SJSA1 (cell line): ENCODE measurements at regions not wholly inside any gene's neighbourhood (a gene's known extent, or its start where the extent isn't known, plus 50 kb on each side); places are given as distances from the start of the nearest gene placed in this dataset.

Source experiments
- DNase-seq, 2 experiments: peaks; one replicate each; pipeline ENCODE4 v3.0.0-alpha.2; 2015 to 2020; ENCODE audit warnings: low spot score in 2 of 2, low read depth in 1 of 2
- H3K27ac ChIP-seq: fragments of 250-450 bp; sonication (Bioruptor Pico); 2 replicates; pipeline ENCODE4 v1.5.1; 2020; ENCODE audit warnings: mild to moderate bottlenecking, moderate library complexity
- H3K27me3 ChIP-seq: fragments of 250-450 bp; sonication (Bioruptor Pico); replicated peaks from 2 replicates; pipeline ENCODE4 v1.5.1; 2020; ENCODE audit warnings: mild to moderate bottlenecking, moderate library complexity
- H3K36me3 ChIP-seq: fragments of 250-450 bp; sonication (Bioruptor Pico); 2 replicates; pipeline ENCODE4 v1.5.1; 2020; ENCODE audit warnings: mild to moderate bottlenecking
- H3K4me1 ChIP-seq: fragments of 250-450 bp; sonication (Bioruptor Pico); replicated peaks from 2 replicates; pipeline ENCODE4 v1.6.1; 2021; ENCODE audit warnings: mild to moderate bottlenecking
- H3K4me3 ChIP-seq: fragments of 250-450 bp; sonication (Bioruptor Pico); 2 replicates; pipeline ENCODE4 v1.5.1; 2020; ENCODE audit warnings: mild to moderate bottlenecking
- H3K9me3 ChIP-seq: fragments of 250-450 bp; sonication (Bioruptor Pico); replicated peaks from 2 replicates; pipeline ENCODE4 v1.5.1; 2020; ENCODE audit warnings: mild to moderate bottlenecking

DNA sequence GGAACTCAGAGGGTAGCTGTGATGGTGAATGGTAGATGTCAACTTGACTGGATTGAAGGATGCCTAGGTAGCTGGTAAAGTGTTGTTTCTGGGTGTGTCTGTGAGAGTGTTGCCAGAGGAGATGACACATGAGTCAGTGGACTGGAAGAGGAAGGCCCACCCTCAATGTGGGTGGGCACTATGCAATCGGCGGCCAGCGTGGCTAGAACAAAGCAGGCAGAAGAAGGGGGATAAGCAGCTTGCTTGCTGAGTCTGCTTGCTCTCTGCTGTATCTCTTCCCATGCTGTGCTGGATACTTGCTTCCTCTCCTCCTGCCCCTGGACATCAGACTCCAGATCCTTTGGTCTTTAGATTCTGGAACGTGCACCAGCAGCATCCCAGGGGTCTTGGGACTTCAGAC lies 128.1 kb downstream of the AIPL1 start:
- Histone ChIP-seq H3K4me1 (no peaks in the 10 kb centered on the region), H3K4me3 (no peak overlapping the region), H3K36me3 (no peaks in the 10 kb centered on the region), H3K27me3 (no peaks in the 10 kb centered on the region; the same call in none of the 2 replicates), H3K27ac (no peak overlapping the region), H3K9me3 (no peaks in the 10 kb centered on the region)
- DNase-seq, result no peak

DNA sequence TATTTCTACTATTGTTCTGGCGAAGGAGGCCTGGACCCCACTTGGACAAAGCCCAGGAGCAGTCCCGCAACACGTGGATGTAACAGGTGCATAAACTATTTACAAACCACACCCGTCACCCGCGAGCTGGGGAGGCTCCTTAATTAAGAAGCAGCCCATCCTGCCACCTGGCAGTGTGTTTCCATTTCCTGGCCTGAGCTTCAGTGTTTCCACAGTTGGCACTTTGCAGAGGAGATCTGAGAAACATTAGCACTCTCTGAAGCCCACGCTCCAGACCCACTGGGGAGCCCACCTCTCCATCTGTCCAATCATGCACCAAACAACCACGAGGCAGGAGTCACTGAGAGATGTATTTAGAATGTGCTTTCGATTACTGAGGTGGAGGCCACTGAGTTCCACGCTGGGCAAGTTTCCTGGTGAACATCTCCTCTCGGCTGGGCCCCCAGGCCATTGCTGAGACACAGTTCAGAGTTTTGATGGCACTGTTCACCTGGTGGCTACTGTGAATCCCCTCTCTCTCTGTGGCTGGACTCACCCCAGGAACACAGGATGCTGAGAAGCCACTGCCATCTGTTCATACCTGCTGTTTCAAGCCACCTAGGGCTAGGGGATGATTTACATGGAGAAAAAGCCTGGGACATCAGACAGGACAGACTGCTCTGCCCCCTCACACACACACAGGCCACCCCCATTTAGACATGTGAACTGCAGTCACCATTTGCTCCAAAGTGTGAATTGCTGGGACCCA lies 129.1 kb downstream of the AIPL1 start:
- Histone ChIP-seq H3K4me3 (no peak overlapping the region), H3K36me3 (no peaks in the 10 kb centered on the region), H3K27ac (no peak overlapping the region), H3K4me1 (no peaks in the 10 kb centered on the region), H3K9me3 (no peaks in the 10 kb centered on the region), H3K27me3 (no peaks in the 10 kb centered on the region; the same call in none of the 2 replicates)
- no peak for DNase-seq

DNA sequence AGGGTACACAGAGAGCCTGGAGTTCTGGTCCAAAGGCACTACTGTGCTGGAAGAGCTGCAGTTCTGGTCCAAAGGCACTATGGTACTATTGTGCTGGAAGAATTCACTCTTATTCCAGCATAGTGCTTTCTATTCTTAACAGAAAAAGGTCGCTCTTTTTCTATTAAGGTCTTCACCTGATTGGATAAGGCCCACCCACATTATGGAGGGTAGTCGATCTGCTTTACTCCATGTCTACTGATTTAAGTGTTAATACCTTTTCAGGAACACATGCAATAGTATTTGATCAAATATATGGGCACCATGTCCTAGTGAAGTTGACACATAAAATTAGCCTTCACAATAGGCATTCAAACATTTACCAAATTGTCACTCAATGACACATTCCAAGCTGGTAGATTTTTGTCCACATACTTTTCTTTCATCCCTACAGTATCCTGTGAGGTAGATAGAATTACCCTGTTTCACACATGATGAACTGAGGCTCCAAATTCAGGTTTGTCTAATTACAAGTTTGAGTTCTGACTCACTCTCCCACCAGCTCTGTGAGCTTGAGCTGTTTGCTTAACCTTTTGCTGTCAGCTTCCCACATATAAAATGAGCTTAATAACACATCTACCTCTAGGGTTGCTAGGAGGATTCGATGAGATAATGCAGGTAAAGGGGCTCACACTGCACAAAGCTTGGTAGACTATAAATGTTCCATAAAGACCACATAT lies 129.9 kb downstream of the AIPL1 start:
- H3K4me3 ChIP-seq, result no peak overlapping the region
- H3K36me3 ChIP-seq, result no peaks in the 10 kb centered on the region
- no peak for DNase-seq
- H3K9me3 ChIP-seq, result no peaks in the 10 kb centered on the region
- H3K4me1 ChIP-seq, result no peaks in the 10 kb centered on the region
- no peak overlapping the region for H3K27ac ChIP-seq
- H3K27me3 ChIP-seq, result no peaks in the 10 kb centered on the region; the same call in none of the 2 replicates

DNA sequence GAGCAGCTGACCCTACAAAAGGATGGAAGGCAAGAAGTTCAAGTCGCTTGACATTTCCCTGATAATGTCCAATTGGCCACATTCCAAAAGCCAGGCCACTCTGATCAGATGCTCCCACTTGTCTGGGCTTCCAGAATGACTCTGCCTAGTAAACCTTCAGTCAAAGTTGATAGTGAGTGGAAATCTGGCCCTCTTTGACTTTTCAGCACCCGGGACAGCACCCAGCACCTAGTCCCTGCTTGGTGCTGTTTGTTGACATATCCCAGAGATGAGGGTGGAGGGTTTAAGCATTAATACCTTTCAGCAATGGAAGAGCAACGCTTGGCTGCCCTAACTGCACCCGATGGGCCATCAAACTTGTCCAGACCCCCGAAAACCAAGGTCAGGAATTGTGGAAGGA lies 131.3 kb downstream of the AIPL1 start:
- no peak for DNase-seq
- H3K27me3 ChIP-seq, result no peaks in the 10 kb centered on the region; the same call in 1 of the 2 replicates
- no peaks in the 10 kb centered on the region for H3K4me1 ChIP-seq
- no peak overlapping the region for H3K27ac ChIP-seq
- no peaks in the 10 kb centered on the region for H3K36me3 ChIP-seq
- no peak overlapping the region for H3K4me3 ChIP-seq
- H3K9me3 ChIP-seq, result no peaks in the 10 kb centered on the region

DNA sequence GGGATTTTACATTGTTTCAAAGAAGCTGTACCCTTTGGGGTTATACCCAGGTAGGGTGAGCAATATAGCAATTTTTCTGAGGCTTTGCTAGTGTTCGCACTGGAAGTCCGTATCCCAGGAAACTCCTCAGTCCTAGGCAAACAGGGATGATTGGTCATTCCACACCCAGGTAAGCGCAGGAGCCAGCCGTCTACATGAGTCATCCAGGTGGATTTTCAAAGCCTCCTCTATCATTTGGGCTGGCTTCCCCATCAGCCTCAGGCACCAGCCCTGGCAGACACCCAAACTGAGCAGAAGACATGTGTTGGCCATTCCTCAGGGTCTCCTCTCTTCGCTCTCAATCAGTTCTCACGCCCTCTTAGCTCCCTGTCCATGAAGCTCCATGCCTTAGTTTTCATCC lies 135.6 kb downstream of the AIPL1 start:
- Histone ChIP-seq H3K27ac (no peak overlapping the region), H3K4me3 (no peak overlapping the region), H3K4me1 (no peaks in the 10 kb centered on the region), H3K9me3 (no peaks in the 10 kb centered on the region), H3K36me3 (no peaks in the 10 kb centered on the region), H3K27me3 (peaks cover 5% of the 10 kb centered on the region; the same call in 1 of the 2 replicates)
- no peak for DNase-seq

DNA sequence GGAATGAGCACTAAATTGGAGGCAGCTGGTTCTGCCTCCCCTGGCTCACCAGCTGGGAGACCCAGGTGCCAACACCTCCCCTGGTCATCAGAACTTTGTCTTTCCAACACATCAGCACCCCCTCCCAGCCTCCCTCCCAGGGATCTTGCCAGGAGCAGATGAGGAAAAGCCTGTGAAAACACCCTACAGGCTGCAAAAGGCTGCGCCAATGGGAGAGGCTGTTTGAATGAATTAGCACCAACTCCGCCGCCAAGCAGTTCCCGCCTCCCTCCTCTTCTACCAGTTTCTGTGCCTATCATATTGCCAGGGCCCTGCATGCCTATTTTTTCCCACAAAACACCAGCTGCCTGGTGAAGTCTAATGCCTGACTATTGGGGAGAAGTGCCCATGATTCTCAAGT lies 137.0 kb downstream of the AIPL1 start:
- H3K4me3 ChIP-seq, result no peak overlapping the region
- no peak for DNase-seq
- H3K27me3 ChIP-seq, result peaks cover 12% of the 10 kb centered on the region; the same call in 1 of the 2 replicates
- H3K4me1 ChIP-seq, result no peaks in the 10 kb centered on the region
- H3K36me3 ChIP-seq, result no peaks in the 10 kb centered on the region
- no peak overlapping the region for H3K27ac ChIP-seq
- no peaks in the 10 kb centered on the region for H3K9me3 ChIP-seq

DNA sequence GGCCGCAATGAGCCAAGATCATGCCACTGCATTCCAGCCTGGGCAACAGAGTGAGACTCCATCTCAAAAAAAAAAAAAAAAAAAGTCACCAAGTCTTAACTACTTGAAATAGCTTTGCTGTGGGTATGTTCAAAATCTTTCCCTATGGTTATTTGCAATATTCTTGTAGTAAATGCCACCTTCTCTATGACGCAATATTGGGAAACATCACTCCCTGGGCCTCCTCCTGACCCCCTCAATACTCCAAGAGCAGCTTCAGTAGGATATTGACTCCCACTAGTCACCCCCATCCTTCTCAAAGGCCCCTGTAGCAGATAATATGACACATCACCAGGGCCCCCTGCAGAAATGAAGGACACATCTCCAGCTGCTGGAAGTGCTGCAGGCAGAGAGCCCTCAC lies 137.8 kb downstream of the AIPL1 start:
- peaks cover 12% of the 10 kb centered on the region; the same call in 1 of the 2 replicates for H3K27me3 ChIP-seq

DNA sequence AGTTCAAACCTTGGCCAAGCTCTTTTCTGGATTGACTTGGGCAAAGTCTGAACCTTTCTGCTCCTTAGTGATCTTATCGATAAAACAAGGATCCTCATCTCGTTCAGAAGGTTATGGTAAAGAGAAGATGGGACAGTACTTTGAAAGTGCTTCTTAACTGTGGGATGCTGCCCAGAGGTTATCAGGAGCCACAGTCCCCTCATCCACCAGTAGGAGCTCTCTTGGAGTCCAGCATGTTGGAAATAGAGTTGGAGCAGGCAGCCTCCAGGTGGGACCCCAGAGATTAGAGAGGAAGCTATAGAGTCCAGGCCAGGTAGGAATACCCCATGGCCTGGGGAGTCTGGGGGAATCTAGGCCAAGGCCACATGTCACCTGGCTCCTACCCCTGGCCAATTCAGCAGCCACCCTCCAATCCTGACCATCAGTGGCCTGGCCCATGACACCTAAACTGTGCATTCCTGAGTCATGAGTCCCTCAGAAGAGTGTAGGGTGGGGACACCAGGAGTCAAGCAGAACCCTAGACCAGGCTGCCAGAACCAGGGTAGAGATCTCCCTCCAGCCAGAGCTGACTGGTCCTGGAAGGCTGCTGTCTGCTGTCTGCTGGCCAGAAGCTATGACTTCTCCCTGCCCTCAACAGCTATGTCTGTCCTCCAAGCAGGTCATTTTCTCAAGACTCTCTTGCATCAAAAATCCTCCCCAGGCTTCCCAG lies 144.3 kb downstream of the AIPL1 start:
- Histone ChIP-seq H3K36me3 (no peaks in the 10 kb centered on the region), H3K27me3 (peaks cover 12% of the 10 kb centered on the region; the same call in 1 of the 2 replicates), H3K4me3 (no peak overlapping the region), H3K4me1 (no peaks in the 10 kb centered on the region), H3K27ac (no peak overlapping the region), H3K9me3 (no peaks in the 10 kb centered on the region)
- DNase-seq, result no peak

More for the DNA sequence above, 137.8 kb downstream of the AIPL1 start:
- DNase-seq, result no peak
- no peak overlapping the region for H3K4me3 ChIP-seq
- H3K4me1 ChIP-seq, result no peaks in the 10 kb centered on the region
- H3K36me3 ChIP-seq, result no peaks in the 10 kb centered on the region
- no peaks in the 10 kb centered on the region for H3K9me3 ChIP-seq
- H3K27ac ChIP-seq, result no peak overlapping the region

DNA sequence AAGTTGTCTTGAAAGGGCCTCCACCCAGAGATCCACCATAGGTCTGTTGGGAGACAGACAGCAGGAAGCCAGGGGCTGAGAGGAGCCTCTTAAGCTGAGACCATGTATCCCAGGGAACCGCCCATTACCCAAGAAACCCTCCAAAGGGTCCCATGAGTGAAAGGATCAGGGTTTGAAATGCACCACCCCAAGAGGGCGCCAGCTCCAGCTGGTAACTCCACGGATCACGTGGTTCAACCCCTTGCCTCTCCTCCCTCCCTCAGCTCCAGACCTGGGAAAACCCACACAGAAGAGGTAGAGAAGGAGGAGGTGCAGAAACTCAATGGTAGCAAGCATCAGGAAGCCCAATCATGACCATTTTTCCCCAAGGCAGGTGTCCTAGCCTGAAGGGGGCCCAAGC lies 148.7 kb downstream of the AIPL1 start:
- no peaks in the 10 kb centered on the region for H3K4me1 ChIP-seq

DNA sequence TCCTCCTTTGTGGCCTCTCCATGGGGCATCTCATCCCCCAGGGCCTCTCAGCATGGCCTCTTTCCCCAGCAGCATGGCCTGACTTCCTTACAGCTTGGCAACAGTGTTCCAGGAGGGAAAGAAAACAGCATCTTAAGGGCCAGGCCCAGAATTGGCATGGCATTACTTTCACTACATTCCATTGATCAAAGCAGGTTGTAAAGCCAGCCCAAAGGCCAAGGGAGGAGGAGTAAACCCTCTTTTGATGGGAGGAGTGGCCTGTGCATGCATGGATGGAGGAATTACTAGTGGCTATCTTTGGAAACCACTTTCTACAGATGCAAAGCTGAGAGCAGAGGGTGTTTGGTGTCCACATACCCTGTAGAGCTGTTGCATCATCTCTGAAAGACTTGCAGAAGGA lies 149.4 kb downstream of the AIPL1 start:
- Histone ChIP-seq H3K27ac (no peak overlapping the region), H3K36me3 (no peaks in the 10 kb centered on the region), H3K27me3 (peaks cover 3% of the 10 kb centered on the region; the same call in 1 of the 2 replicates), H3K4me3 (no peak overlapping the region), H3K9me3 (no peaks in the 10 kb centered on the region), H3K4me1 (no peaks in the 10 kb centered on the region)
- DNase-seq, result no peak

More for the DNA sequence above, 148.7 kb downstream of the AIPL1 start:
- no peak overlapping the region for H3K4me3 ChIP-seq
- H3K36me3 ChIP-seq, result no peaks in the 10 kb centered on the region
- no peak overlapping the region for H3K27ac ChIP-seq
- H3K27me3 ChIP-seq, result peaks cover 3% of the 10 kb centered on the region; the same call in 1 of the 2 replicates
- no peak for DNase-seq
- H3K9me3 ChIP-seq, result no peaks in the 10 kb centered on the region

DNA sequence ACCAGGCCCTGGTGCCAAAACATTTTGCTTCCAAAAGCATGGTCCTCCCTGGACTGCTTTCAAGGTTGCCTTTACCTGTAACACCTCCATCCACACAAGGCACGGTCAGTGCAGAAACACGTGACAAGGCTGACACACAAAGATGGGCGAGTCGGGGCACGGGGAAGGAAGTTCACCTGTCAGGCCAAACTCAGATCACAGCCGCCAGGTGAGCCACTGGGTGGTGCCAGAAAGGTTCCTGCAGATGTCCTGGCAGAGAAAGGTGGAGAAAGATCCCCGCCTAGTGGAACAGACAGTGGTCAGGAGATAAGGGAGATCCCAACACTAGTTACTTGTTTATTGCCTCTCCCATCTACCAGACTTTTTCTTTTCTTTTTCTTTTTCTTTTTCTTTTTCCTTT lies 155.3 kb downstream of the AIPL1 start:
- no peak for DNase-seq
- Histone ChIP-seq H3K4me1 (no peaks in the 10 kb centered on the region), H3K36me3 (no peaks in the 10 kb centered on the region), H3K4me3 (no peak overlapping the region), H3K27me3 (peaks cover 3% of the 10 kb centered on the region; the same call in 1 of the 2 replicates), H3K9me3 (no peaks in the 10 kb centered on the region), H3K27ac (no peak overlapping the region)

DNA sequence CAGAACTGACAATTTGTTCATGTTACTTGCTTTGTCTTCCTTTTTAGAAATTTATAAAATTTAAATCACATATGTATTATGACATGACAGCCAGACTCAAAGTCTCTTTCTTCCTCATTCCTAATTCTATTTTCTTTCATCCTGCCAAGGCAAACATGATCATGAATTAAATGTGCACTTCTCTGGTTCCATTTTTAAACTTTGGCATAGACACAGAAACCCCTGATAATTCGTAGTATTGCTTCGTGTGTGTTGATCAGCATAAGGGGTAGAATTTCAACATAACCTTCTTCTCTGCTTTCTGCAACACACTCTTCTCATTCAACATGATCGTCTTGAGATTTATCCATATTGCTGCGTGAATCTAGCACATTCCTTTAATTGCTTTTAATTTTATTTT lies 156.5 kb downstream of the AIPL1 start:
- no peak for DNase-seq
- Histone ChIP-seq H3K9me3 (no peaks in the 10 kb centered on the region), H3K27ac (no peak overlapping the region), H3K27me3 (peaks cover 3% of the 10 kb centered on the region; the same call in 1 of the 2 replicates), H3K4me1 (no peaks in the 10 kb centered on the region), H3K4me3 (no peak overlapping the region), H3K36me3 (no peaks in the 10 kb centered on the region)

DNA sequence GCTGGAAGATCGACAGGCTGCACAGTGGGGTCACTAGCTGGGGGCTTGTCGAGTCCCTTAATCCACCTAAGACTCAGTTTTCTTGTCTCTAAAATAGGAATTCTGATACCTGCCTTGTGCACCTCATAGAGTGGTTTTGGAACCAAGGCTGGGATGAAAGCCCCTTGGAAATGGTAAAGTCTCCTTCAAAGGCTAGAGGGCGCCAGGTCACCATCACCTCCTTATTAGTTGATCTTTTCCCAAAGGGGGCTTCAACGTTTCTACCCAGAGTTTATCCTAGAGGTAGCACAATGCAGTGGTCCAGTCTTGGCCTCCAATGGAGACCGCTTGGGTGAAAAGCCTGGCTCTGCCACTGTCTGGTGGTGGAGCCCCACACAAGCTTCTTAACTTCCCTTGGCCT lies 158.2 kb downstream of the AIPL1 start:
- DNase-seq, result no peak
- H3K4me1 ChIP-seq, result no peaks in the 10 kb centered on the region
- no peaks in the 10 kb centered on the region for H3K36me3 ChIP-seq
- peaks cover under 1% of the 10 kb centered on the region; the same call in 1 of the 2 replicates for H3K27me3 ChIP-seq
- no peak overlapping the region for H3K27ac ChIP-seq
- H3K9me3 ChIP-seq, result no peaks in the 10 kb centered on the region
- no peak overlapping the region for H3K4me3 ChIP-seq

DNA sequence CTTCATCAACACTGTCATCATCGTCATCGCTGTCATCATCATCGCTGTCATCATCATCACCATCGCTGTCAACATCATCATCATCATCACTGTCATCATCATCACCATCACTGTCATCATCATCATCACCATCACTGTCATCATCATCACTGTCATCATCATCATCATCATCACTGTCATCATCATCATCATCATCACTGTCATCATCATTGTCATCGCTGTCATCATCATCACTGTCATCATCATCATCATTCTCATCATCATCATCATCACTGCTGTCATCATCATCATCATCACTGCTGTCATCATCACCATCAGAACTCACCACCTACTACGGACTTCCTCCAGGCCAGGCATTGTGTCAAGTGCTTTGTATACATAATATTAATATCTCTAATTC lies 160.6 kb downstream of the AIPL1 start:
- Histone ChIP-seq H3K27me3 (no peaks in the 10 kb centered on the region), H3K4me1 (no peaks in the 10 kb centered on the region), H3K27ac (no peak overlapping the region), H3K4me3 (no peak overlapping the region), H3K9me3 (no peaks in the 10 kb centered on the region), H3K36me3 (no peaks in the 10 kb centered on the region)
- no peak for DNase-seq
